MCF 10A (cell line): ENCODE measurements at regions not wholly inside any gene's neighbourhood (a gene's known extent, or its start where the extent isn't known, plus 50 kb on each side); places are given as distances from the start of the nearest gene placed in this dataset.

Experiments used
- BruUV-seq: library from RNA; stranded (reverse); fragments of 400-500 nt; replicated peaks from 2 replicates; lab custom pipeline; 2021; lab: Mats Ljungman, UMichigan
- CTCF ChIA-PET: fragments of 300-600 bp; sonication (Branson Sonifier 250); formaldehyde crosslinking; extraction: SDS; loops from one replicate; lab custom pipeline; 2021; ENCODE audit warnings: antibody characterized with exemption, inconsistent platforms; lab: Yijun Ruan, JAX
- POLR2A ChIA-PET: fragments of 300-600, 350-650 bp; sonication (Branson Sonifier 250); formaldehyde crosslinking; extraction: SDS; loops from one replicate; lab custom pipeline; 2020; ENCODE audit warnings: antibody characterized with exemption, inconsistent platforms; lab: Yijun Ruan, JAX
- DNase-seq: peaks from one replicate; pipeline ENCODE4 v3.0.0-alpha.2; 2018; ENCODE audit not compliant: unreplicated experiment
- H3K27ac Mint-ChIP-seq: one replicate; pipeline ENCODE4 v1.8.0; 2022; ENCODE audit warnings: mild to moderate bottlenecking, low read depth, mixed read lengths; ENCODE audit not compliant: unreplicated experiment
- H3K27me3 Mint-ChIP-seq: one replicate; pipeline ENCODE4 v1.8.0; 2022; ENCODE audit warnings: mixed read lengths; ENCODE audit not compliant: insufficient read depth, unreplicated experiment
- H3K36me3 Mint-ChIP-seq: one replicate; pipeline ENCODE4 v1.8.0; 2022; ENCODE audit warnings: mild to moderate bottlenecking, moderate library complexity, mixed read lengths; ENCODE audit not compliant: insufficient read depth, unreplicated experiment
- H3K4me1 Mint-ChIP-seq: one replicate; pipeline ENCODE4 v1.8.0; 2022; ENCODE audit warnings: mixed read lengths; ENCODE audit not compliant: insufficient read depth, unreplicated experiment
- H3K4me3 Mint-ChIP-seq: one replicate; pipeline ENCODE4 v1.8.0; 2022; ENCODE audit warnings: mild to moderate bottlenecking, moderate library complexity, mixed read lengths; ENCODE audit not compliant: unreplicated experiment
- H3K9me3 Mint-ChIP-seq: one replicate; pipeline ENCODE4 v1.8.0; 2022; ENCODE audit warnings: mixed read lengths; ENCODE audit not compliant: unreplicated experiment
- CTCF ChIP-seq: fragments of 200-600 bp; IDR thresholded peaks from one replicate; pipeline ENCODE4 v1.8.0; 2022; ENCODE audit warnings: antibody characterized with exemption, mild to moderate bottlenecking; ENCODE audit not compliant: unreplicated experiment
- intact Hi-C: fragments of 100-400 bp; cut with micrococcal nuclease; formaldehyde crosslinking; loops from 2 replicates; pipeline ENCODE4 v1.14.1; 2022

- intact Hi-C loops = no loop called here
- no peaks in the 10 kb centered on the region for H3K9me3 Mint-ChIP-seq
These were observed 190.6 kb downstream of the MRPL39 start for GRCh38 chr21:25416669-25417068.

GRCh38 chr21:25412100-25412499, 195.2 kb downstream of the MRPL39 start:
- DNase-seq = peak; percentile 5
- no peaks in the 10 kb centered on the region for H3K36me3 Mint-ChIP-seq
- H3K27me3 Mint-ChIP-seq = no peaks in the 10 kb centered on the region
- POLR2A ChIA-PET = no interaction called here
- H3K4me3 Mint-ChIP-seq = no peak overlapping the region
- intact Hi-C loops = no loop called here
- no TSS peak for BruUV-seq
- H3K4me1 Mint-ChIP-seq = peaks cover 6% of the 10 kb centered on the region
- CTCF ChIA-PET = interaction anchor here (0.6 kb wide), 1 partner anchor 29 kb away, joined by 4 read pairs; no protein-coding TSS in a partner anchor
- TF ChIP-seq CTCF = no peak
- H3K27ac Mint-ChIP-seq = no peak overlapping the region
- no peaks in the 10 kb centered on the region for H3K9me3 Mint-ChIP-seq

More at GRCh38 chr21:25416669-25417068, 190.6 kb downstream of the MRPL39 start:
- H3K27ac Mint-ChIP-seq = no peak overlapping the region
- ChIA-PET POLR2A (no interaction called here), CTCF (interaction anchor here (0.6 kb wide), 1 partner anchor 1463 kb away, joined by 4 read pairs; no protein-coding TSS in a partner anchor)
- no TSS peak for BruUV-seq
- DNase-seq = no peak
- H3K4me3 Mint-ChIP-seq = no peak overlapping the region
- H3K27me3 Mint-ChIP-seq = no peaks in the 10 kb centered on the region
- peaks cover 4% of the 10 kb centered on the region for H3K4me1 Mint-ChIP-seq
- H3K36me3 Mint-ChIP-seq = no peaks in the 10 kb centered on the region
- no peak for TF ChIP-seq CTCF

GRCh38 chr21:25409978-25410377, 197.3 kb downstream of the MRPL39 start:
- no peaks in the 10 kb centered on the region for H3K36me3 Mint-ChIP-seq
- no TSS peak for BruUV-seq
- POLR2A ChIA-PET = no interaction called here
- no peak overlapping the region for H3K27ac Mint-ChIP-seq
- CTCF ChIA-PET = no interaction called here
- no peak for DNase-seq
- H3K9me3 Mint-ChIP-seq = no peaks in the 10 kb centered on the region
- H3K4me1 Mint-ChIP-seq = peaks cover 8% of the 10 kb centered on the region
- no peak for TF ChIP-seq CTCF
- no peaks in the 10 kb centered on the region for H3K27me3 Mint-ChIP-seq
- intact Hi-C loops = no loop called here
- no peak overlapping the region for H3K4me3 Mint-ChIP-seq

- TF ChIP-seq CTCF = no peak
- Mint-ChIP-seq H3K9me3 (no peaks in the 10 kb centered on the region), H3K4me1 (peaks cover 8% of the 10 kb centered on the region), H3K27me3 (no peaks in the 10 kb centered on the region), H3K27ac (no peak overlapping the region), H3K36me3 (no peaks in the 10 kb centered on the region), H3K4me3 (no peak overlapping the region)
- intact Hi-C loops = no loop called here
- ChIA-PET POLR2A (no interaction called here), CTCF (no interaction called here)
- DNase-seq = no peak
- no TSS peak for BruUV-seq
These were observed 198.6 kb downstream of the MRPL39 start for GRCh38 chr21:25408666-25409065.
